Heart left ventricle (tissue), 16 donors: ENCODE measurements at regions not wholly inside any gene's neighbourhood (a gene's known extent, or its start where the extent isn't known, plus 50 kb on each side); places are given as distances from the start of the nearest gene placed in this dataset.

ENCODE experiments used
- ATAC-seq, 4 donors: fragments of 200-7000 bp; cut with Tn5 transposase; one replicate each; pipeline ENCODE4 v1.9.1; 2020 to 2022; ENCODE audit warnings: moderate library complexity in 4 of 4, mild to moderate bottlenecking in 3 of 4, moderate number of reproducible peaks in 1 of 4
- DNase-seq, 5 donors: peaks; one replicate each; pipeline ENCODE4 v3.0.0-alpha.2; 2020
- H3K27ac ChIP-seq, 12 donors: fragments of 200-600 bp; sonication (generic) in 4 of 12; one replicate each; pipeline versions ENCODE4 v1.5.0 to v1.8.0; 2016 to 2022; ENCODE audit warnings: mild to moderate bottlenecking in 2 of 12
- H3K27me3 ChIP-seq, 9 donors: fragments of 200-600 bp; sonication (generic) in 2 of 9; one replicate each; pipeline versions ENCODE4 v1.5.1 to v1.8.0; 2016 to 2022; ENCODE audit warnings: mild to moderate bottlenecking in 3 of 9
- H3K36me3 ChIP-seq, 9 donors: fragments of 200-600 bp; sonication (generic) in 2 of 9; one replicate each; pipeline versions ENCODE4 v1.5.0 to v1.8.0; 2018 to 2022; ENCODE audit warnings: mild to moderate bottlenecking in 2 of 9
- H3K4me1 ChIP-seq, 12 donors: fragments of 200-600 bp; sonication (generic) in 4 of 12; one replicate each; pipeline versions ENCODE4 v1.5.0 to v1.8.0; 2016 to 2022; ENCODE audit warnings: mild to moderate bottlenecking in 3 of 12
- H3K4me3 ChIP-seq, 12 donors: fragments of 200-600 bp; sonication (generic) in 4 of 12; one replicate each; pipeline versions ENCODE4 v1.5.0 to v1.8.0; 2017 to 2022; ENCODE audit warnings: mild to moderate bottlenecking in 9 of 12, moderate library complexity in 4 of 12
- H3K9me3 ChIP-seq, 12 donors: fragments of 200-600 bp; sonication (generic) in 4 of 12; one replicate each; pipeline versions ENCODE4 v1.5.0 to v1.8.0; 2016 to 2022; ENCODE audit warnings: mild to moderate bottlenecking in 1 of 12
- POLR2A ChIP-seq, 2 donors: fragments of 450-650 bp; IDR thresholded peaks; one replicate each; pipeline ENCODE4 v1.6.1; 2017; ENCODE audit warnings: antibody characterized with exemption in 2 of 2, mild to moderate bottlenecking in 2 of 2, moderate library complexity in 2 of 2
- whole genome bisulfite sequencing, 4 donors: extraction: QIAGEN DNeasy Blood & Tissue Kit in 2 of 4; methylation state at CpG; one replicate each; pipeline versions ENCODE4 v1.1.5 to v1.1.7; 2013 to 2018; 5-methylcytosine and 5-hydroxymethylcytosine counted together
- intact Hi-C, 10 donors: fragments of 100-400 bp; cut with DNase I; formaldehyde crosslinking; loops; one replicate each; pipeline versions ENCODE4 v1.11.1 to v1.14.2; 2022
- TF ChIP-seq, protein P1 (sequence below), 12 donors: fragments of 200-600 bp; sonication (generic) in 4 of 12; IDR thresholded peaks; one replicate each; pipeline versions ENCODE4 v1.5.0 to v1.8.0; 2018 to 2022; ENCODE audit warnings: antibody characterized with exemption in 12 of 12, mild to moderate bottlenecking in 5 of 12
- donor health status: ischemic (EF 13 %, LVEDD 7.1; RV severe dilation, severe dysfunction).
- donor health status: healthy with polysubstance abuse.
- donor health status: DM: no; HTN: yes; CAD: no.
- donor health status: DM: no; HTN: no; CAD: no.
- donor health status: ischemic (EF 25% LVEDD 6.9; RV normal size, moderate dysfunction).
- donor health status: ischemic (EF 25% LVEDD 5.7; RV mildly dilated, moderate dysfunction).
- donor health status: healthy.
- donor health status: DM: yes; HTN: yes; CAD: no.
- donor health status: ischemic (EF 35%, LVEDD 5.7; RV mildly dilated, moderate dysfunction).
- donor health status: nonischemic (EF 11% LVEDD 7.7; RV severe dilation, severe dysfunction).
- donor health status: DM: yes; HTN: yes; CAD: no.
- donor health status: PGD.
- donor health status: ischemic (EF 29% LVEDD 5.4; RV normal size, mild dysfunction).
- donor health status: nonischemic (EF 23%, LVEDD 6.1; RV moderate dilation, normal function).

GRCh38 chr1:103854279-103854678, 104.6 kb downstream of the AMY1C start:
- no peak overlapping the region for H3K27ac ChIP-seq
- no peak for TF ChIP-seq POLR2A (IDR thresholded peaks at IDR 0.05)
- TF ChIP-seq, protein P1, sequence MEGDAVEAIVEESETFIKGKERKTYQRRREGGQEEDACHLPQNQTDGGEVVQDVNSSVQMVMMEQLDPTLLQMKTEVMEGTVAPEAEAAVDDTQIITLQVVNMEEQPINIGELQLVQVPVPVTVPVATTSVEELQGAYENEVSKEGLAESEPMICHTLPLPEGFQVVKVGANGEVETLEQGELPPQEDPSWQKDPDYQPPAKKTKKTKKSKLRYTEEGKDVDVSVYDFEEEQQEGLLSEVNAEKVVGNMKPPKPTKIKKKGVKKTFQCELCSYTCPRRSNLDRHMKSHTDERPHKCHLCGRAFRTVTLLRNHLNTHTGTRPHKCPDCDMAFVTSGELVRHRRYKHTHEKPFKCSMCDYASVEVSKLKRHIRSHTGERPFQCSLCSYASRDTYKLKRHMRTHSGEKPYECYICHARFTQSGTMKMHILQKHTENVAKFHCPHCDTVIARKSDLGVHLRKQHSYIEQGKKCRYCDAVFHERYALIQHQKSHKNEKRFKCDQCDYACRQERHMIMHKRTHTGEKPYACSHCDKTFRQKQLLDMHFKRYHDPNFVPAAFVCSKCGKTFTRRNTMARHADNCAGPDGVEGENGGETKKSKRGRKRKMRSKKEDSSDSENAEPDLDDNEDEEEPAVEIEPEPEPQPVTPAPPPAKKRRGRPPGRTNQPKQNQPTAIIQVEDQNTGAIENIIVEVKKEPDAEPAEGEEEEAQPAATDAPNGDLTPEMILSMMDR (IDR thresholded peaks at IDR 0.05): no peak
- ATAC-seq: no peak
- no peak overlapping the region for H3K4me3 ChIP-seq
- peaks cover 0 to 45% (median 7%) of the 10 kb centered on the region in 12 donors for H3K9me3 ChIP-seq
- H3K36me3 ChIP-seq: no peaks in the 10 kb centered on the region
- H3K4me1 ChIP-seq: no peaks in the 10 kb centered on the region
- intact Hi-C loops: no loop called here
- DNase-seq: no peak
- H3K27me3 ChIP-seq: no peaks in the 10 kb centered on the region

- Histone ChIP-seq H3K36me3 (no peaks in the 10 kb centered on the region), H3K27ac (no peak overlapping the region), H3K9me3 (peaks cover 0 to 32% (median 5%) of the 10 kb centered on the region in 12 donors), H3K4me3 (no peak overlapping the region), H3K27me3 (no peaks in the 10 kb centered on the region), H3K4me1 (no peaks in the 10 kb centered on the region)
- intact Hi-C loops: no loop called here
- WGBS, 4 donors: 80 to 94% (median 87%) methylated on average over 2 of the region's 2 CpGs
- no peak for ATAC-seq
- no peak for TF ChIP-seq POLR2A (IDR thresholded peaks at IDR 0.05)
- TF ChIP-seq, protein P1 (IDR thresholded peaks at IDR 0.05): no peak
- DNase-seq: no peak
Observed at GRCh38 chr1:103859721-103860120, 110.0 kb downstream of the AMY1C start.

DNA sequence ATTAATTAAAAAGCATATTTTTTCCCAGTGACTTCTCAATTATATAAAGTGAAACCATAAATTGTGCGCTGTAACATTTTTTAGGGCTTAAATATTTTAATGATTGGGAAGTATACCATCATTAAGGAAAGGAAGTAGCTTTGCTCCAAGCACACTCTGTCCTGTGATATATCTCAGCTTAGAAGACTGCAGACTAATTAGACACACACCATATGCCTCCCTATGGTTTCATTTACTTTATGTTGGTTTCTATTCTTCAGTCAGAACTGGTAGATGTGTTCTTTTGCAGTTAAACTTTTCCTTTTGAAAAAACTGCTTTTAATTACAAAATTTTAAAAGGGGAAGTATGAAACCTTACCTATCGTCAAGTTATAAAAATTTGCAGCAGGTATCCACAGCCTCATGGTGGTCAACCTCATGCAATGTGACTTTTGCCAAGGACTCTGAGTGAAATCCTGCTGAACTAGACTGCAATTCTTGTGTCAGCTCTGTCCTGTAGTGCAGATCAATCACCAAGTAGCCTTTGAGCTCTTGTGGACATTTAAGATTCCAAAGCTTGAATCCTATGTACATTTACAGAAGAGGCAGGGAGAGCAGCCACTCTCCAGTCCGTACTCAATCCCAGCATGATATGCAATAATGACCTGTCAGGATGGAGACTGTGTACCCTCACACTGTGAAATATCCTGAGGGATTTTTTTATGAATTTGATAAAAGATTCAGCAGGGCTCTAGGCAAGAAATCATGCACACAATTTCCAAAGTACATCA, 149.1 kb downstream of the AMY1C start:
- intact Hi-C loops: no loop called here
- no peak for ATAC-seq

GRCh38 chr1:103900005-103900404, 150.3 kb downstream of the AMY1C start:
- Histone ChIP-seq H3K36me3 (no peaks in the 10 kb centered on the region), H3K4me3 (no peak overlapping the region), H3K9me3 (no peaks in the 10 kb centered on the region), H3K27ac (no peak overlapping the region), H3K27me3 (no peaks in the 10 kb centered on the region), H3K4me1 (no peaks in the 10 kb centered on the region)
- 80 to 88% (median 83%) methylated on average over 3 of the region's 3 CpGs for WGBS, 4 donors
- intact Hi-C loops: no loop called here
- TF ChIP-seq, protein P1 (IDR thresholded peaks at IDR 0.05): no peak
- no peak for TF ChIP-seq POLR2A (IDR thresholded peaks at IDR 0.05)
- no peak for ATAC-seq
- no peak for DNase-seq

More for the DNA sequence above, 149.1 kb downstream of the AMY1C start:
- TF ChIP-seq POLR2A (IDR thresholded peaks at IDR 0.05): no peak
- TF ChIP-seq, protein P1 (IDR thresholded peaks at IDR 0.05): no peak
- WGBS, 4 donors: 82 to 89% (median 84%) methylated on average over 3 of the region's 3 CpGs
- no peaks in the 10 kb centered on the region for H3K36me3 ChIP-seq
- H3K27ac ChIP-seq: no peak overlapping the region
- no peaks in the 10 kb centered on the region for H3K4me1 ChIP-seq
- no peaks in the 10 kb centered on the region for H3K9me3 ChIP-seq
- no peak overlapping the region for H3K4me3 ChIP-seq
- no peak for DNase-seq
- no peaks in the 10 kb centered on the region for H3K27me3 ChIP-seq
